Naive thymus-derived CD4-positive, alpha-beta T cell (primary cell): ENCODE measurements at regions not wholly inside any gene's neighbourhood (a gene's known extent, or its start where the extent isn't known, plus 50 kb on each side); places are given as distances from the start of the nearest gene placed in this dataset.

Source experiments
- ATAC-seq: fragments of 150-1000 bp; cut with Tn5 transposase; 2 replicates; pipeline ENCODE4 v1.10.0; 2021; ENCODE audit warnings: mild to moderate bottlenecking, moderate library complexity
- CTCF ChIA-PET: fragments of 350-600 bp; sonication (Branson Sonifier 250); formaldehyde crosslinking; loops from one replicate; lab custom pipeline; 2021; ENCODE audit warnings: antibody characterized with exemption; lab: Charles Lee
- POLR2A ChIA-PET: fragments of 350-600 bp; sonication (Branson Sonifier 250); formaldehyde crosslinking; loops from one replicate; lab custom pipeline; 2021; ENCODE audit warnings: antibody characterized with exemption, inconsistent platforms; lab: Charles Lee
- DNase-seq, 9 donors: peaks; one replicate each; pipeline versions ENCODE4 v3.0.0 to v3.0.0-alpha.2; 2020 to 2022; ENCODE audit warnings: mixed read lengths in 1 of 9
- H3K27ac ChIP-seq: one replicate; pipeline ENCODE4 v1.7.0; 2013; ENCODE audit warnings: mild to moderate bottlenecking, low read depth, low read length, moderate library complexity
- H3K27me3 ChIP-seq, 2 donors: one replicate each; pipeline ENCODE4 v1.7.0; 2013; ENCODE audit warnings: low read length in 2 of 2, mild to moderate bottlenecking in 2 of 2, moderate library complexity in 2 of 2; ENCODE audit not compliant: control insufficient read depth in 2 of 2, insufficient read depth in 2 of 2
- H3K36me3 ChIP-seq, 3 experiments: 1 replicate in 2 of 3; 2 replicates in 1 of 3; pipeline ENCODE4 v1.7.0; 2013; ENCODE audit warnings: low read length in 3 of 3, mild to moderate bottlenecking in 3 of 3, moderate library complexity in 1 of 3; ENCODE audit not compliant: insufficient read depth in 3 of 3, control insufficient read depth in 2 of 3
- H3K4me1 ChIP-seq, 2 donors: one replicate each; pipeline ENCODE4 v1.7.0; 2013; ENCODE audit warnings: low read length in 2 of 2, mild to moderate bottlenecking in 2 of 2, moderate library complexity in 1 of 2; ENCODE audit not compliant: control insufficient read depth in 2 of 2, insufficient read depth in 2 of 2
- H3K4me3 ChIP-seq: 2 replicates; pipeline ENCODE4 v1.7.0; 2013; ENCODE audit warnings: mild to moderate bottlenecking, low read length
- H3K9me3 ChIP-seq, 3 experiments: 1 replicate in 2 of 3; 2 replicates in 1 of 3; pipeline ENCODE4 v1.7.0; 2013; ENCODE audit warnings: low read length in 3 of 3; ENCODE audit not compliant: control insufficient read depth in 2 of 3
- H3K27ac Mint-ChIP-seq, 9 donors: one replicate each; pipeline ENCODE4 v1.8.0; 2020 to 2022; ENCODE audit warnings: mixed read lengths in 9 of 9, mild to moderate bottlenecking in 8 of 9, moderate library complexity in 5 of 9, inconsistent platforms in 2 of 9
- H3K27me3 Mint-ChIP-seq, 5 donors: one replicate each; pipeline ENCODE4 v1.8.0; 2021 to 2022; ENCODE audit warnings: mixed read lengths in 5 of 5, mild to moderate bottlenecking in 1 of 5
- H3K36me3 Mint-ChIP-seq, 5 donors: one replicate each; pipeline ENCODE4 v1.8.0; 2020 to 2022; ENCODE audit warnings: mixed read lengths in 5 of 5, mild to moderate bottlenecking in 3 of 5, inconsistent platforms in 1 of 5
- H3K4me1 Mint-ChIP-seq, 7 donors: one replicate each; pipeline ENCODE4 v1.8.0; 2020 to 2022; ENCODE audit warnings: mixed read lengths in 7 of 7, mild to moderate bottlenecking in 3 of 7, inconsistent platforms in 1 of 7
- H3K4me3 Mint-ChIP-seq, 10 donors: one replicate each; pipeline ENCODE4 v1.8.0; 2020 to 2022; ENCODE audit warnings: mild to moderate bottlenecking in 10 of 10, mixed read lengths in 10 of 10, moderate library complexity in 6 of 10, inconsistent platforms in 2 of 10
- H3K9me3 Mint-ChIP-seq, 11 donors: one replicate each; pipeline ENCODE4 v1.8.0; 2020 to 2022; ENCODE audit warnings: mixed read lengths in 11 of 11, mild to moderate bottlenecking in 4 of 11, inconsistent platforms in 1 of 11, moderate library complexity in 1 of 11
- intact Hi-C, 2 donors: fragments of 100-400 bp; cut with micrococcal nuclease; formaldehyde crosslinking; loops; one replicate each; pipeline ENCODE4 v1.15.1; 2023

DNA sequence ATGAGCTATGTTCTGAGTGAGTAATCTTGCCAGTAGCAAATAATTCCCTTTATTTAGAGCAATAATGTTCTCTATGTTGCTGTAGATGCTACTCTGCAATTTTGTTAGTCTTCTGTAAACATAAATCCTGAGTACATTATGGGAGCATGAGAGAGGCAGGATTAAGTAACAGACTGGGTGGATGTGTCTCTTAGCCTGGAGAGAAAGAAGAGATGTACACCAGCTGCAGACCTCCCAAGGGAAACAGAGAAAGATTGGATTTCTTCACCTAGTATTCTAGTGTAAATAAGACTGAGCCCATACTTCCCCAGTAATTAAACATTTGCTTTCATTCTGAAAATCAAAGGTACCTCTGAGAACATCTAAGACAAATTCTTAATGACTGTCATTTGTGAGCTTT, 564.0 kb downstream of the TRHDE start:
- DNase-seq (no peak), ATAC-seq (no peak)
- ChIA-PET POLR2A (no interaction called here), CTCF (no interaction called here)
- Histone ChIP-seq H3K27ac (no peak overlapping the region), H3K9me3 (peaks cover 0 to 8% (median 0%) of the 10 kb centered on the region in 3 experiments), H3K4me3 (no peak overlapping the region), H3K36me3 (no peaks in the 10 kb centered on the region), H3K27me3 (no peaks in the 10 kb centered on the region), H3K4me1 (no peaks in the 10 kb centered on the region)
- H3K4me1 Mint-ChIP-seq, result no peaks in the 10 kb centered on the region
- intact Hi-C loops, result no loop called here
- no peak overlapping the region for H3K27ac Mint-ChIP-seq
- peaks cover 0 to 16% (median 5%) of the 10 kb centered on the region in 11 donors for H3K9me3 Mint-ChIP-seq
- peaks cover 0 to 3% (median 0%) of the 10 kb centered on the region in 5 donors for H3K36me3 Mint-ChIP-seq
- H3K27me3 Mint-ChIP-seq, result no peaks in the 10 kb centered on the region
- H3K4me3 Mint-ChIP-seq, result no peak overlapping the region

DNA sequence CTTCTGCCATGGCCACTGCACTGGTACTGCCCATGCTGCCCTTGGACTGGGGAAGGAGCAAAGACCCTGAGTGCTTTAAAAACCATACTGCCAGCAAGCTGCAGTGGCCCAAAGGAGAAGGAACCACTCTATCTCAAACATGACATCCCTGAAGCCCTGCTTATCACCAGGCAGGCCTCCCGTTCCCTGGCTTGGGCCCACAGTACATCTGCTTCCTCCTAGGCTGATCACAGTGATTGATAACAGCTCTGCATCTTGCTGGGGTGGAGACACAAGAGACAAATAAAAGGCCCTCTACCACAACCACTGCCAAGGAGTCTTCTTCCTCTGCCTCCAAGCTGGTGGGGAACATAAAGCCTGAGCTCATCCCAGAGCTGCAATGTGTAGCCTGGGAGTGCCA, 567.5 kb downstream of the TRHDE start:
- Histone ChIP-seq H3K36me3 (no peaks in the 10 kb centered on the region), H3K4me1 (no peaks in the 10 kb centered on the region), H3K27me3 (no peaks in the 10 kb centered on the region), H3K27ac (no peak overlapping the region), H3K9me3 (peaks cover 0 to 8% (median 0%) of the 10 kb centered on the region in 3 experiments), H3K4me3 (no peak overlapping the region)
- no peaks in the 10 kb centered on the region for H3K4me1 Mint-ChIP-seq
- ChIA-PET CTCF (no interaction called here), POLR2A (no interaction called here)
- H3K9me3 Mint-ChIP-seq, result peaks cover 0 to 18% (median 7%) of the 10 kb centered on the region in 11 donors
- no peak overlapping the region for H3K27ac Mint-ChIP-seq
- H3K27me3 Mint-ChIP-seq, result no peaks in the 10 kb centered on the region
- intact Hi-C loops, result no loop called here
- H3K36me3 Mint-ChIP-seq, result peaks cover 0 to 3% (median 0%) of the 10 kb centered on the region in 5 donors
- ATAC-seq (no peak), DNase-seq (no peak)
- no peak overlapping the region for H3K4me3 Mint-ChIP-seq

DNA sequence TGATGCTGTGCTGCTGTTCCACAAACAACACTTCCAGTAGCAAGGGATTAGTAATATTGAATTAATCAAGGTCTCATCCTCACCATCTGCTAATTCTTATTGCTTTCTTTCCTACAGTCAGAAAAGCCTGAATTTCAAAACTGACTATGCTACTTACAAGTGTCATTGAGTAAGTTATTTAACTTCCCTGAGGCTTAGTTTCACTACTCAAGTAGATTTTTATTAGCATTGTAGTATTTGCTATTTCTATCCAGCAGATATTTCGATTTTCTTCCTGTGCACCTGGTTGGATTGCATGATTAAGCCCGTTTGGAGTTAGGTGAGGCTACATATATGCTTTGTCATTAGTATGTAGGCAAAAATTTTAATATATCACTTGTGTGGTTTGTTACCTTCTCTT, 591.5 kb downstream of the TRHDE start:
- no peaks in the 10 kb centered on the region for H3K4me1 Mint-ChIP-seq
- Histone ChIP-seq H3K36me3 (no peaks in the 10 kb centered on the region), H3K4me3 (no peak overlapping the region), H3K9me3 (peaks cover 0 to 5% (median 3%) of the 10 kb centered on the region in 3 experiments), H3K27ac (no peak overlapping the region), H3K27me3 (no peaks in the 10 kb centered on the region), H3K4me1 (no peaks in the 10 kb centered on the region)
- no peak overlapping the region for H3K4me3 Mint-ChIP-seq
- no peak for ATAC-seq
- no peaks in the 10 kb centered on the region for H3K36me3 Mint-ChIP-seq
- no peaks in the 10 kb centered on the region for H3K27me3 Mint-ChIP-seq
- ChIA-PET CTCF (no interaction called here), POLR2A (no interaction called here)
- H3K27ac Mint-ChIP-seq, result no peak overlapping the region
- intact Hi-C loops, result no loop called here
- DNase-seq, result no peak
- peaks cover 0 to 18% (median 3%) of the 10 kb centered on the region in 11 donors for H3K9me3 Mint-ChIP-seq

DNA sequence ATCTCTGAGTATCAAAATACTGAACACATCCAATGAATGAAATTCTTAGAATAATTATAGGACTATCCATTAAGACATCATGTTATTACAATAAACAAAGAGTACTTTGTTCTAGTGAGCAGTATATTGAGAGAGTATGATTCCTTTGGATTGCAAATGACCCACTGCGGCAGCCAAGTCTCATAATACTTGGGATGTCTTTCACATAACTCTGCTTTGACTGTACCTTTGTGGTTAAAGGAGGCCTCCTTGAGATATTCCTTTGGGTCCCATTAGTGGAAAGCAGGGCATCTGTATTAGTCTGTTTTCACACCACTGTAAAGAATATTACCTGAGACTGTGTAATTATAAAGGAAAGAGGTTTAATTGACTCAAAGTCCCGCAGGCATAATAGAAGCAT, 593.8 kb downstream of the TRHDE start:
- H3K4me3 ChIP-seq, result no peak overlapping the region
- H3K27me3 ChIP-seq, result no peaks in the 10 kb centered on the region
- no peak overlapping the region for H3K27ac ChIP-seq
- H3K9me3 ChIP-seq, result peaks cover 0 to 5% (median 3%) of the 10 kb centered on the region in 3 experiments
- H3K4me1 ChIP-seq, result no peaks in the 10 kb centered on the region
- no peak for DNase-seq
- ChIA-PET CTCF (no interaction called here), POLR2A (no interaction called here)
- ATAC-seq, result no peak
- no peak overlapping the region for H3K27ac Mint-ChIP-seq
- H3K36me3 ChIP-seq, result no peaks in the 10 kb centered on the region
- no peaks in the 10 kb centered on the region for H3K27me3 Mint-ChIP-seq
- peaks cover 0 to 14% (median 3%) of the 10 kb centered on the region in 11 donors for H3K9me3 Mint-ChIP-seq
- H3K36me3 Mint-ChIP-seq, result no peaks in the 10 kb centered on the region
- intact Hi-C loops, result no loop called here
- H3K4me1 Mint-ChIP-seq, result no peaks in the 10 kb centered on the region
- H3K4me3 Mint-ChIP-seq, result no peak overlapping the region

DNA sequence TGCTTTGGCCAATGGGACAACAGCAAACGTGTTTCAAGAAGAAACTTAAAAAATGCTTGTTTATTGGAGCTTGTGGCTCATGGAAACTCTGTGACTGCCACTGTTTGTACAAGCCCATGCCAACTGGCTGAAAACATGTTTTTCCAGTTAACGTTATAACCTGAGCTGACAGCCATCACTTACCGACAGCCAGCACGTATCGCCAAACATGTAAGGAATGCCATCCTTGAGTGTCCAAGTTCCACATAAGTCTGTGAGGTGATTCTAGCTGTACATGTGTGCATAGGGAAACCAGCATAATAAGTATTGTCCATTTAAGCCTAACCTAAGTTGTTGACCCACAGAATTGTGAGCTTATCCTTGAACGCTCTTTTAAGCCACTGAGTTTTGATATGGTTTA, 596.9 kb downstream of the TRHDE start:
- Histone ChIP-seq H3K4me3 (no peak overlapping the region), H3K27ac (no peak overlapping the region), H3K9me3 (peaks cover 0 to 5% (median 3%) of the 10 kb centered on the region in 3 experiments), H3K36me3 (no peaks in the 10 kb centered on the region), H3K27me3 (no peaks in the 10 kb centered on the region), H3K4me1 (no peaks in the 10 kb centered on the region)
- Mint-ChIP-seq H3K9me3 (peaks cover 0 to 16% (median 4%) of the 10 kb centered on the region in 11 donors), H3K4me3 (no peak overlapping the region), H3K36me3 (no peaks in the 10 kb centered on the region), H3K4me1 (no peaks in the 10 kb centered on the region), H3K27me3 (no peaks in the 10 kb centered on the region), H3K27ac (no peak overlapping the region)
- CTCF ChIA-PET, result no interaction called here
- POLR2A ChIA-PET, result no interaction called here
- intact Hi-C loops, result no loop called here
- DNase-seq (no peak), ATAC-seq (no peak)

DNA sequence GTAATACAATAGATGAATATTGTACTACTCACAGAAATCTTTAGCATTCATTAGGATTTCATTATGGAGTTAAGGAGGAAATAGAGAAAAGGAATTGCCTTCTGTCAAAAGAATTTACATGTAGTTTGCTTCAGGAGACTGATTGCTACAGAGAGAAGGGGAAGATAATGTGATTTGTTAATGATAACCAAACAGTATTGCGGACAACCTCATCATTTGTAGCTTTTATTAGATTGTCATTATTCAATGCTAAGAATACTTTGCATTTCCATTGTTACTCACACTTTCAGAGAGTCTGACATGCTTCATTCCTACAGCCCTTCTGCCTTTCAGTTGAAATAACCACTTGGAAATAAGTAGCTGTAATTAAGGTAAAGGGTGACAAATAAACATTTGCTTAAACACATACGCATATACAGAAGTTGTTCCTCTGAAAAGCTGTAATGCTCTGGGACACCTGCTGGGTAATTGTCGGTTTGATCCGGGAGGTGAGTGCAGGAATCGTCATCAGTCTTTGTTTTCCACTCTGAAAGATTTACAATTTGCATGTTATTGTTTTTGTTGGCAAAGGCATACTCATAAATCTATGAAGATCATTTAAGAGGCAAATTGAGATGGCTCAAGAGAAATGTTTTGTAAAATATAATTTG, 600.2 kb downstream of the TRHDE start:
- Mint-ChIP-seq H3K27me3 (no peaks in the 10 kb centered on the region), H3K4me3 (no peak overlapping the region), H3K4me1 (no peaks in the 10 kb centered on the region), H3K9me3 (peaks cover 0 to 27% (median 11%) of the 10 kb centered on the region in 11 donors), H3K36me3 (no peaks in the 10 kb centered on the region), H3K27ac (no peak overlapping the region)
- H3K4me3 ChIP-seq, result no peak overlapping the region
- POLR2A ChIA-PET, result no interaction called here
- ATAC-seq (no peak), DNase-seq (no peak)
- H3K27me3 ChIP-seq, result no peaks in the 10 kb centered on the region
- no peaks in the 10 kb centered on the region for H3K4me1 ChIP-seq
- intact Hi-C loops, result no loop called here
- no peaks in the 10 kb centered on the region for H3K36me3 ChIP-seq
- peaks cover 0 to under 1% (median 0%) of the 10 kb centered on the region in 3 experiments for H3K9me3 ChIP-seq
- CTCF ChIA-PET, result no interaction called here
- H3K27ac ChIP-seq, result no peak overlapping the region

DNA sequence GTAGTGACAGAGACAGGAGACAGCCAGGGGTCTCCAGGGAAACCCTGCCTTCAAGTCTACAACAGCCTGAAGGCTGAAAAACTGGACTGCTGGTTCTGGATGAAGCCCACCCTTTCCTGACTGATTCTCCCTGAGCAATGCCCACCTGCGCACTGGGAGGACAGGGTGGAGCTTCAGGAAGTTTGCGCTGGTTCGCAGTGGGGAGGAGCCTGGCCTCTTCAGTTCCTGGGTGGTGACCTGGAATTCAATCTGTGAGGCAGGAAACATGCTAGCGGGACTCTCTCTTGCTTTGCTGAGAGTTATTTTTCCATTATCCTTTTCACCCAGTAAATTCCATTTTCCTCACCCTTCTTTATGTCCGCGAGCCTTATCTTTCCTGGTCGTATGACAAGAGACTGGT, 600.8 kb downstream of the TRHDE start:
- H3K27ac Mint-ChIP-seq, result no peak overlapping the region
- DNase-seq (no peak), ATAC-seq (no peak)
- H3K4me3 Mint-ChIP-seq, result no peak overlapping the region
- H3K27me3 Mint-ChIP-seq, result no peaks in the 10 kb centered on the region
- Histone ChIP-seq H3K4me1 (no peaks in the 10 kb centered on the region), H3K4me3 (no peak overlapping the region), H3K36me3 (no peaks in the 10 kb centered on the region), H3K27me3 (no peaks in the 10 kb centered on the region), H3K27ac (no peak overlapping the region), H3K9me3 (no peaks in the 10 kb centered on the region)
- H3K9me3 Mint-ChIP-seq, result peaks cover 0 to 29% (median 13%) of the 10 kb centered on the region in 11 donors
- CTCF ChIA-PET, result no interaction called here
- intact Hi-C loops, result no loop called here
- POLR2A ChIA-PET, result no interaction called here
- no peaks in the 10 kb centered on the region for H3K36me3 Mint-ChIP-seq
- H3K4me1 Mint-ChIP-seq, result no peaks in the 10 kb centered on the region
